GM19455 (cell line): ENCODE measurements at regions not wholly inside any gene's neighbourhood (a gene's known extent, or its start where the extent isn't known, plus 50 kb on each side); places are given as distances from the start of the nearest gene placed in this dataset.
"Not testable (repeated sequence)": the region's sequence is repeated elsewhere in the genome, so short reads cannot be mapped to it uniquely, and the experiment has no call there.

Experiments
- ATAC-seq: cut with Tn5 transposase; IDR thresholded peaks from one replicate; pipeline ENCODE4 v1.9.1; 2021; ENCODE audit not compliant: unreplicated experiment

DNA sequence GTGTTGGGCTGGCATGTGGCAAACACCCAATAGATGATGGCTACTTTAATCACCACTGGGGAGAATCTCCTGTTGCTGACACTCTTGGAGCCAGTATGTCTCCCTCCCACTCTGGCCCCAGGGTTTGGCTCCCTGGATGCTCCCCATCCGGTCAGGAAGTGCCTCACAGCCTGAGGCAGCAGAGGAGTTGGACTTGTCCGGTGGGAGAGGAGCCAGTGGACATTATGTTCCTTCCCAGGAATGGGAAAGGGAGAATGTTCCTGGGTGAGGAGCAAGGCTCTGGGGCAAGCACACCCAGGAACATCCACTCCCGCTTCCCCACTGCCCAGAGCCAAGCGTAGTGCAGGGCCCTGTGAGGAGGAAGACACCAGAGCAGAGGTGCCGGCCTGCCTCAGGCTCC is 84.6 kb upstream of the NAV2 start:
- no peak for ATAC-seq

DNA sequence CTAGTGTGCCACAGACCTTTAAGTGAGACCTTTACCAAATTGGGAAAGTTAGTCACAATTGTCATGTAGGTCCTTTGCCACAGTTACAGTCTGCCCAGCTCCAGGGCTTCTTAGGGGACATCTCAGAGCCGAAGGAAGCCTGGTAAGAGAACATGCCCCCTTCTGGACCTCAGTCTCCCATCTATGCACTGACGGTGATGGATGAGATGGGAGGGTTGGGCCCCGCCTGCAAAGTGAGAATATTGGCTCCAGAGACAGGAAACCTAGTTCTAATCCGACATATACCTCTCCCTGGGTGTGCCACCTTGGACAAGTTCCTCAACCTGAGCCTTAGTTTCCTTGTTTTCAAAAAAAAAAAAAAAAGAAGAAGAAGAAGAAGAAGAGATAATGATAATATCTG is 85.1 kb upstream of the NAV2 start:
- ATAC-seq: no peak

DNA sequence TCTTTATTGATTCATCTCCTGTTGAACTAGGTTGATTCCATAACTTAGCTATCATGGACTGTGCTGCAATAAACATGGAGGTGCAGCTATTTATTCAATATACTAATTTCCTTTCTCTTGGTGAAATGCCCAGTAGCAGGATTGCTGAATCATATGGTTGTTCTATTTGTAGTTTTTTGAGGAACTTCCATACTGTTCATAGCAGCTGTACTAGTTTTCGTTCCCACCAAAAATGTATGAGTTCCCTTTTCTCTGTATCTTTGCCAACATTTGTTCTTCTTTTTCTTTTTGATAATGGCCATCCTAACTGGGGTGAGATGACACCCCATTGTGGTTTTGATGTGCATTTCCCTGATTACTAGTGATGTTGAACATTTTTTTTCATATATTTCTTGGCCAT is 87.2 kb upstream of the NAV2 start:
- no peak for ATAC-seq

DNA sequence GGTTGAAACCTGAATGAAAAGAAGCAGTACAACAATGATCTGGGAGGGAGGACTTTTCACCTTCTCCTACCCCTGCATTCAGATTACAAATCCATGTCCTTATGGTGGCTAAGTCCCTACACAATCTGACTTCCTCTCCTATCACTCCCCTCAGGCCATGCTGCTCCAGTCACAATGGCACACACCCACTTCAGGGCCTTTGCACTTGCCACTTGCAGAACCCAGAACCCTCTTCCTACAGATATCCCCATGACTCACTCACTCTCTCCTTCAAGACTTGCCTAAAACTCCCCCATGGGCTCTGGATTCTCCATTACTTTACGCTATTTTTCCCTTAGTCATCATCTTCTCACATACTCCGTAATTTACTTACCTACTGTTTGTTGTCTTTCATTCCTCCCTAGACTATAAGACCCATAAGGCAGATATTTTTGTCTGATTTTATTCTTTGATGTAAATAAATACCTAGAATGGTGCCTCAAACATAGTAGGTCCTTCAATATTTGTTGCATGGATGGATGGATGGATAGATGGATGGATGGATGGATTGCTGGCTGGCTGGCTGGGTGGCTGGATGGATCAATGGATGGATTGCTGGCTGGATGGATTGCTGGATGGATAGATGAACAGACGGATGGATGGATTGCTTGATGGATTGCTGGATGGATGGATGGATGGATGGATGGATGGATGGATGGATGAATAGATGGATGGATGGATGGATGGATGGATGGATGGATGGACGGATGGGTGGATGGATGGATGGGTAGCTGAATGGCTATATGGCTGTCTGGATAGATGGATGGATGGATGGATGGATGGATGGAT is 94.7 kb upstream of the NAV2 start:
- no peak for ATAC-seq

DNA sequence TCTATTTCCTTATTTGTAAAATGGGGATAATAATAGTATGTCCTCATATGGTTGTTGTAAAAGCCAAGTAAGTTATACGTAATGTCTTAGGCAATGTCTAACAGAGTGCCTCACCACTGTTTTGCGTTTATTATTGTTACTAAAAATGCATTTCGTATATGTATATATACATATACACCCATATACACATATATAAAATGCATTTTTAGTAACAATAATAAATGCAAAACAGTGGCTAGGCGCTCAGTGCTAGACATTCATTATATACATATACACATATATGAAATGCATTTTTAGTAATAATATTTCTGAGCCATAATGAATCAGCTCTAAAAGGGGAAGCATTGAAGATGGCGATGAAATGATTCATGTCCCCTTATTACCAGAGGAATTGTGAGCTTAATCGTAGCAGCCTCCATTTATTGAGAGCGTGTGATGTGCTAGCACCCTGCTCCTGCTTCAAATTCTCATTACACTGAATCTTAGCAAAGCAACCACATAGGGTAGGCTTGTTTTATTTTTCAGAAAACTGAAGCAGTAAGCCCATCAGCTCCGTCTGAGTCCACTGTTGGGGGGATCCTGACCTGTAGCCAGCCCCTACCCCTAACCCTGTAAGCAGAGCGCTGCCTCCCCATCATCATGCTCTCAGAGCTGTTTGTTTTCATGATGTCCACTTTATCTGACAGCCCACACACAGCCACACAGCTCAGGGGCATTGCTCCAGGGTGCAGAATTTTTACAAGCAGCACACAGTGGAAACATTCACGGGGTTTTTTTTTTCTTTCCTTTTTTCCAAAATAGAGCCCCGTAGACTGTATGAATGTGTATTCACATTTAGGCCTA is 97.1 kb upstream of the NAV2 start:
- ATAC-seq: no peak

DNA sequence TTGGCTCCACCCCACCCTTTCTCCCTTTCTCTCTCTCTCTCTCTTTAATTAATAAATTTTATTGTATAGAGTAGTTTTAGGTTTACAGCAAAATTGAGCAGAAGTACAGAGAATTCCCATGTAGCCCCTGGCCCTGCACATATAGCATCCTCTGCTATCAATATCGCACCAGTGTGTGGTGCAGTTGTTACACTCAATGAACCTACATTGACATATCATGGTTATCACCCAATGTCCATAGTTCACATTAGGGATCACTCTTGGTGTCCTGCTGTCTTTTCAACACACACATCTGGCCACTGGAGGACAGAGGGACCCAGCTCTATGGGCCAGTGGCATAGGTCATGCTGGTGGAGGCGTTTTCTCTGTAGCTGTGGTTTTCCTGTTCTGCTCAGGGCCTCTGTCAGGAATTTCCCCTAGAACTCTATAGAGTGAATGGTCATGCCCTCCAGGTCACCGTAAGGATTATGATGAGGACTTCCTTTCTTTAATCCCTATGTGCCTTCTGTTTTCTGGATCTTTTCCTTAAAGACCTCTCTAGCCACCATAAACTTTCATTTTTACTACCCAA is 98.2 kb upstream of the NAV2 start:
- no peak for ATAC-seq

DNA sequence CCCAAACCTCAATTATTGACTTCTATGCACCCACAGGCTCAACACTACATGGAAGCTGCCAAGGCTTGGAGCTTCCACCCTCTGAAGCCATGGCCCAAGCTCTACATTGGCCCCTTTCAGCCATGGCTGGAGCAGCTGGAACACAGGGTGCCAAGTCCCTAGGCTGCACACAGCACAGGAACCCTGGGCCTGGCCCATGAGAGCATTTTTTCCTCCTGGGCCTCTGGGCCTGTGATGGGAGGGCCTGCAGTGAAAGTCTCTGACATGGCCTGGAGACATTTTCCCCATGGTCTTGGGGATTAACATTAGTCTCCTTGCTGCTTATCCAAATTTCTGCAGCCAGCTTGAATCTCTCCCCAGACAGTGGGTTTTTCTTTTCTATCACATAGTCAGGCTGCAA is 100.6 kb upstream of the NAV2 start:
- not testable (repeated sequence) for ATAC-seq

DNA sequence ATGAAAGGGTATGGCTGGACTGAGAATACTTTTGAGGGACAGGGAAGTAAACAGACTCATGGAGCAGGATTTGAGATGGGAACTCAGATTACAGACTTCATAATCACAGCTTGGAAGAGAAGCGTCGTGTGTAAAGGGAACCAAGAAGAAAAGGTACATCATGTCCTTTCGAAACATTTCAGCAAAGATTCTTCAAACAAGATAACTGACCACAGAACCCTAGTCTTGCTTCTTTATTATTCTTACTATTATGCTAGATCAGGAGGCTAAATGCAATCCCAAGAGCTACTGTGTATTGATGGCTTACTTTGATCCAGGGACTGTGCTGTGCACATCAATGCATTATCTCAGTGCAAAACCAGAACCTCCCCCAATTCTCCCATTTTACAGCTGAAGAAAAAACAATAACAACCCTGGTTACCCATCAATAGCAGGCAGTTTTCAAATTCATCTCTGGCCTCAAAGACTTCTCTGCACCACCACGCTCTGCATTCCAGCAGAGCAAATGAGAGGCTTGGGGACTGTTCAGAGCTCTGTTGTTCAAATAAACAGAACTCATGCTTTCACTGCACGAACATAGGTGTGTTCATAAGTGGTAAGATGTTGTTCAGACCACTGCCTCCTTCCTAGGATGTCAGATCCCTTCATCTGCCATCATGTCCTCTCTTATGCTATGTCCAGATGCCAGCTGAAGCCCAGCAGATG is 104.8 kb upstream of the NAV2 start:
- ATAC-seq: no peak

DNA sequence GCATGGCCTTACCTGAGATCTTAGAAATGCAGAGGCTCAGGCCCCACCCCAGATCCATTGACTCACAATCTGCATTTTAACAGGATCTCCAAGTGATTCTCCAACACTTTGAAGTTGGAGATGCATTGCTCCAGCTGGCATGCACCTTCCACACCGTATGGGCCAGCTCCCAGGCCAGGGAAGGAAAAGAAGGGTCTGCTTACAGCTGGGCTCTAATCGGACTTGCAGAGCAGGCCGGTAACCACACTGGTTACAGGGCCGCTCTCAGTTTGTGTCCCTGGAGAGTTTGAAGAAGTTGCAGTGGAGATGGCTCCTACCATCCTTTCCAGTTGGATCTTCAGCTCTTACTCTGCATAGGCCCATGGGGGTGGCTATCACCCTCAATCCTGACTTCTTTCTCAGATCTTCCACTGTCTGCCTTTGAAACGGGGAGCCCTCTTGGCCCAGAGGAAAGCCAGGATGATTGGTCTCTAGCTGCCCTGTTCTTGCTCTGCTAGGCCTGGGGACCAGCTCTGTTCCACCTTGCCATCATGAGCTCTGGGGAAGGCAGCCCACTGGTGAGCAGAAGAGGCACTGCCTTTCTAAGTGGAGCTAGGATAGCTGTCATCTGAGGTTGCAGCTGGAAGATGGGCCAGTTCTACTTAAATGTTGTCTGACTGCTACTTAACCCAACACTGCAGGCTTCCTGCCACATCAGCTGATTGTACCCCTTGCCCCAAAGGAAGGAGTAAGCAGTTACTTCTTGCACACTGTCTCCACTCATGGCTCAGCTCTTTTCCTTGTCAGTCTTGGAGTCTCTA is 105.6 kb upstream of the NAV2 start:
- ATAC-seq: no peak

DNA sequence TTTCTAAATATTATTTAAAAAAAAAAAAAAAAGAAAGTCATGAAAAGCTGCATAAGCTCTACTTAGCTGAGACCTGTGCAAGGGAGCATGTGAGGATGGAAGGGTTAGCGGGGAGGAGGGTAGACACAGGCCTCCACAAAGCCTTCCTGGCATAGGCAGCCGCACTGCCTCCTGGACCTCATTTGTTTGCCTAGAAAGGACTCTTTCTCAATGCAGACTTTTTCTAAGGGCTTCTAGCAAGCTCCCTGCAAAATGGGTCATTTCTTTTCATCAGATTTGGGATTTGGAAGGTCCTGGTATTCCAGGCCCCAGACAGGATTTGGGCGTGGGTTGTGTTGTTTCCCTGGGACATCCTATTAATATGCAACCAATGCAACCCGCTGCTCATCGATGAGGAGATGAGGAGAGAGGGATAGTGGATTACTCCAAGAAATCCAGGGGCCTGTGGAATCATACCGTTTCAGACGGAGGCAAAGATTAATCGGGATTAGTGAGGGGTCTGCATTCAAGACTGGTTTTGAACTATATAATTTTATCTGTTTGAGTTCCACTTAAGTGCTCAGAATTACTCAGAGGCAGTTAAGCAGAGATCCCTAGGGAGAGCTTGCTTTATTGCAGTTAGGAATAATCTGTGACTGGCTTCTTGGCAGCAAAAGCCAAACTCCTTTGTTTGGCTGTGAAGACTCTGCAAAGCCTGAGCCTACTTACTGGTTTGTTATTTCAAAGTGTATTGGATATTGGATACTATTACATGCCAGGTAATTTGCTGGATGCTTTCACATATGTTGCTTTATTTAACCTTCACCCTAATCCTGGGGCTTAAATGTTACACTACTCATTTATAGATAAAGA is 106.9 kb upstream of the NAV2 start:
- ATAC-seq: no peak

DNA sequence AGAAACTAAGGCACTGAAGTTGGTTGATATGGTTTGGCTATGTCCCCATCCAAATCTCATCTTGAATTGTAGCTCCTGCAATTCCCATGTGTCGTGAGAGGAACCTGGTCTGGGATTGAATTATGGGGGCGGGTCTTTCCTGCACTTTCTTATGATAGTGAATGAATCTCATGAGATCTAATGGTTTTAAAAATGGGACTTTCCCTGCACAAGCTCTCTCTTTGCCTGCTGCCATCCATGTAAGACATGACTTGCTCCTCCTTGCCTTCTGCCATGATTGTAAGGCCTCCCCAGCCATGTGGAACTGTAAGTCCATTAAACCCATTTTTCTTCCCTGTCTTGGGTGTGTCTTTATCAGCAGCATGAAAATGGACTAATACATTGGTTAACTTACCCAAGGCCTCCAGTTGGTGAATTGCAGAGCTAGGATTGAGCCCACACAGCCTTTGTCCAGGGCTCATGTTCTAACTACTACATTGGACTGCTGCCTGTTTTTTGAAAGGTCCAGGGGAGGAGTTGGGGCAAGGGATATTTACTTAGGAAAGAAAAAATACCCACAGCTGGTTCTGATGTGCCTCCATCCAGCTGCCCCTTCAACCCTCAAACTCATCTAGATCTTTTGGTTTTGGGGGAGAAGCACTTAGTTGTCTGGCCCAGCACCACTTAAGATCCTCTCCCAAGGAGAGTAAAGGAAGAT is 107.8 kb upstream of the NAV2 start:
- no peak for ATAC-seq

DNA sequence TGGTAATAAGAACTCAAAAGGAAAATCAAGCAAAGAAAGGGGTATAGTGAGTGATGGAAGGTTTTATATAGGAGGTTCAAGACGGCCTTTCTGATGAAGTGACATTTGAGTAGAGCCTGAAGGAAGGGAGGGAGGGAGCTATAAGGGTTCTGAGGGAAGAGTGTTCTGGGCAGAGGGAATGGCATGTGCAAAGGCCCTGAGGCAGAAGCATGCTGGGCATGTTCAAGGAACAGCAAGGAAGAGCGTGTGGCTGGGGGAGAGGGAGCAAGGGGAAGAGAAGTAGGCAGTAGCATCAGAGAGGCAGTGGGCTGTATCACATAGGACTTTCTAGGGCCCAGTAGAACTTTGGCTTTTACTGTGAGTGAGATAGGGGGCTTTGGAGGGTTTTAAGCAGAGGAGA is 108.9 kb upstream of the NAV2 start:
- ATAC-seq: no peak

DNA sequence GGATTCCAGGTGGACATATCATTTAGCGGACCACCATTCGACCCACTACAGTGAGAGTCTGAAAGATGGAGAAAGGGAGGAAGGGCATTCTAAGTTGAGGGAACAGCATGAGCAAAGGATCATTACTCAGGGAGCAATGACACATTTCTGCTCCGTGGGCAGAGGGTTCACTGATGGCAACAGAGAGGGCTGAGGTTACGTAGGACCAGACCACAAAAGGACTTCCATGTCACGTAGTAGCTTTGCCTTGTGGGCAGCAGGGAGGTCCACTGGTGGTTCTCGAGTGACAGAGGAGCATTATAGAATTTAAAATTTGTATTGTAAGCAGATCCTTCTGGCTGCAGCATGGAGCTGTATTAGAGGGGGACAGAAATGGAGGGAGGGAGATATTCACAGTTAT is 109.7 kb upstream of the NAV2 start:
- no peak for ATAC-seq

DNA sequence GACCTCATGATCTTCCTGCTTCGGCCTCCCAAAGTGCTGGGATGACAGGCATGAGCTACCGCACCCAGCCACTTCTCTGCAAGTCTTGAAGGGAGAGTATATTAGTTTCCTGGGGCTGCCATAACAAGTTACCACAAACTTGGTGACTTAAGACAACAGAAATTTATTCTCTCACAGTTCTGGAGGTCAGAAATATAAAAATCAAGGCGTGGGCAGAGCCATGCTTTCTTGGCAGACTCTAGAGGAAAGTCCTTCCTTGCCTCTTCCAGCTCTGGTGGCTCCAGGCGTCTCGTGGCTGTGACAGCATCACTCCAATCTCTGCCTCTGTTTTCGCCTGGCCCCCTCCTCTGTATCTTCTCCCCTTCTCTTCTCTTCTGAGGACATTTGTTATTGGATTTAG is 110.2 kb upstream of the NAV2 start:
- no peak for ATAC-seq

DNA sequence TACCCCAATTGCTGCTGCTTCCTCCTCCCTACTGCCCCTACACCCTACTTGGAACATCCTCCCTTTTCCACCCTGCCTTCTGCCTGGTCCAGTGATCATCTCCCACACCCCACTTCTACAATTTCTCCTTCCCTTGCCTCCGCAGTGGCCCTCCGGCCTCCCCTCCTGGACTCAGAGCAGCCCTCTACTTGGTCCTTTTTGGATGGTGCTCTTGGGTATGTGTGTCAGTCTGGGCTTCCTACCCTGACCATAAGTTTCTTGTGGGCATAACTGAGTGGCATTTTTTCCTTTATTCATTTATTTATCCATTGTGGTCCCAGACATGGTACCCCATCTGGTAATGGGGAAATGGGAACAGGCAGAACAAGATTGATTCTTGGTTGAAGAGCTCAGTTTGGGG is 111.4 kb upstream of the NAV2 start:
- ATAC-seq: no peak

DNA sequence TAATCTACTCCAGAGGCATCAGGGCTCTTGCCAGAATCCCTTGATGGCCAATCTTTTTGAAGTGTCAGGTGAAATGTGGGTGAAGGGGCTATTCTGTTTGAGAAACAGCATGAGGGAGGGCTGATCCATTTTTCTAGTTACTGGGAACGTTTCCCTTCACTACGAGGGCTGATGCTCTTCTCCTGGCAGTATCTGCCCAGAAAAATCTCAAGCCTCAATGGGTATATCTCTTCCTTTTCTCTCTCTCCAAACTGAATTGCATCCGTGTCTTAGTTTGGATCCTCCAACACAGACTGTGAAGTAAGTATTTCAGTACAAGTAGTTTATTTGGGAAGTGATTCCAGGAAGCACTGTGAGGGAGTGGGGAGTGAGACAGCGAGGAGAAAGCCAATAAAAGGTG is 113.0 kb upstream of the NAV2 start:
- no peak for ATAC-seq

DNA sequence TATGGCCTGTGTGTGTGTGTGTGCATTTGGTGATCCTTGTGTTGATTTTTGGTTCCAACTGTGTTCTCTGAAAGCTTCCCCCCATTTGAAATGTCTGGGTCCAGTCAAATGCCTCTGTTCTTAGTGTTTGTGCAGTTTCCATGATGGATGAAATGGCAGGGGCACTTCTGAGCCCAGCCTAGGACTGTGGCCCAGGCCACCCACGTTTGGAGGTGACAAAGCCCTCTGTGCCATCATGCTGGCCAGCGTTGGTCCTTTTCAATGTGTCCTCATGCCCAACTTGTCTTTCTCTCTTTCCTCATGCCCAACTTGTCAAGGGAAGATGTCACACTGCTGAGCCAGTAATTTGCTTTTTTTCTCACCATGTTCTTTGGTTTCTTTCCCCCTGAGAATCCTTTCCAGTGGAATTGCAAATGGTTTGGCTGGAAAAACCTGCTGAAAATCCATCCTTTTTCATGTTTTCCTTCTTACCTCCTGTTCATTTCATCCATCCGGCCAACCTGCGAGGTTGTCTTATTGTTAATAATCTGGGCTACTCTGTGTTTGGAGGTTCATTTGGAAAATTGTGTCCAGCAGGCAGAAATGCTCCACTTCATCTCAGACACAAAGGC is 113.7 kb upstream of the NAV2 start:
- no peak for ATAC-seq

DNA sequence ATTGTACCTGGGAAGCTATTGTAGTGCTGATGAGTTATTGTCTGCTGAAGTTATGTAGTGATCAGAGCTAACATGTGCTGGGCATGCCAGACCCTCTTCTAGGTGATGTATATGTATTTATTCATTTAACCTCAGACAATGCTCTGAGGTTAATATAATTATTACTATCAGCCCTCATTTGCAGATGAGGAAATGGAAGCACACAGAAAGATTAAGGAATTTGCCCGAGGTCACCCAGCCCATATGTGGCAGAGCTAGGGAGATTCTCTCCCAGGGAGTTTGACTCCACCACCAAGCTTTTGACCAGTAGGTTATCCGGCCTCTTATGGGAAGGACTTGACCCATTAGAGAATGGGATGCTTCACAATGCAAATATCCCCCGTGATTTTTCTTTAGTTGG is 114.2 kb upstream of the NAV2 start:
- ATAC-seq: no peak

DNA sequence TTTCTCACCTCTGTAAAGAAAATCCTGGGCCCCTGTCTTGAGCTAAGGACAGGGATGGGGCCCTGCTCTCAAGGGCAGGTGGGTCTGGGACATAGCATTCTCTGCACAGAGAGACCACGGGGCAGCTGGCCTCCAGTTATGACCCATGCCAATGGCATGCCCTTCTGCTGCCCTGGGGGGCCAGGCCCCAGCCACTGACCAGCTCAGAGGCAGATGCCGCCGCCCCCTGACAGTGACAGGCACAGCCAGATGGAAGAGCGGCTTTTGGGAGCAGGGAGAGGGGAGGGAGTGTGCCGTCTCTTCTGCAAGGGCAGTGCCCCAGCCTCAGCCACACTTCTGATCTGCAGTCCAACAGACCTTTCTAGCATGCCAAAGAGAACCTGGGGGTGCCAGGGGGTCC is 114.8 kb upstream of the NAV2 start:
- ATAC-seq: no peak
